ENCODE measurements at regions not wholly inside any gene's neighbourhood (a gene's known extent, or its start where the extent isn't known, plus 50 kb on each side); places are given as distances from the start of the nearest gene placed in this dataset.

- TF ChIP-seq, protein P1, sequence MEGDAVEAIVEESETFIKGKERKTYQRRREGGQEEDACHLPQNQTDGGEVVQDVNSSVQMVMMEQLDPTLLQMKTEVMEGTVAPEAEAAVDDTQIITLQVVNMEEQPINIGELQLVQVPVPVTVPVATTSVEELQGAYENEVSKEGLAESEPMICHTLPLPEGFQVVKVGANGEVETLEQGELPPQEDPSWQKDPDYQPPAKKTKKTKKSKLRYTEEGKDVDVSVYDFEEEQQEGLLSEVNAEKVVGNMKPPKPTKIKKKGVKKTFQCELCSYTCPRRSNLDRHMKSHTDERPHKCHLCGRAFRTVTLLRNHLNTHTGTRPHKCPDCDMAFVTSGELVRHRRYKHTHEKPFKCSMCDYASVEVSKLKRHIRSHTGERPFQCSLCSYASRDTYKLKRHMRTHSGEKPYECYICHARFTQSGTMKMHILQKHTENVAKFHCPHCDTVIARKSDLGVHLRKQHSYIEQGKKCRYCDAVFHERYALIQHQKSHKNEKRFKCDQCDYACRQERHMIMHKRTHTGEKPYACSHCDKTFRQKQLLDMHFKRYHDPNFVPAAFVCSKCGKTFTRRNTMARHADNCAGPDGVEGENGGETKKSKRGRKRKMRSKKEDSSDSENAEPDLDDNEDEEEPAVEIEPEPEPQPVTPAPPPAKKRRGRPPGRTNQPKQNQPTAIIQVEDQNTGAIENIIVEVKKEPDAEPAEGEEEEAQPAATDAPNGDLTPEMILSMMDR (IDR thresholded peaks at IDR 0.05; ENCODE audit: insufficient read depth, low read length), result no peak
- TF ChIP-seq POLR2AphosphoS5 (IDR thresholded peaks at IDR 0.05; ENCODE audit: low read depth) (no peak), GABPA (IDR thresholded peaks at IDR 0.05; ENCODE audit: low read depth) (no peak)
Observed at GRCh38 chr13:88739195-88739594, 1068.0 kb downstream of the SLITRK5 start.
